ENCODE measurements at regions not wholly inside any gene's neighbourhood (a gene's known extent, or its start where the extent isn't known, plus 50 kb on each side); places are given as distances from the start of the nearest gene placed in this dataset.

- no peak overlapping the region for H3K4me3 Mint-ChIP-seq
- DNase-seq, result no peak
- H3K27me3 Mint-ChIP-seq, result peaks cover 4% of the 10 kb centered on the region
- H3K36me3 Mint-ChIP-seq, result no peaks in the 10 kb centered on the region
- CTCF ChIA-PET, result no interaction called here
- ATAC-seq, result no peak
- no peak overlapping the region for H3K27ac Mint-ChIP-seq
- peaks cover 4% of the 10 kb centered on the region for H3K9me3 Mint-ChIP-seq (ENCODE audit: low read depth)
- H3K4me1 Mint-ChIP-seq, result peaks cover 2% of the 10 kb centered on the region
These were observed 231.5 kb upstream of the SNX7 start for GRCh38 chr1:98429965-98430443.

GRCh38 chr1:98428864-98429263, 232.7 kb upstream of the SNX7 start:
- peaks cover 4% of the 10 kb centered on the region for H3K27me3 Mint-ChIP-seq
- ATAC-seq (no peak), DNase-seq (no peak)
- peaks cover 4% of the 10 kb centered on the region for H3K9me3 Mint-ChIP-seq (ENCODE audit: low read depth)
- peaks cover 2% of the 10 kb centered on the region for H3K4me1 Mint-ChIP-seq
- CTCF ChIA-PET, result no interaction called here
- no peaks in the 10 kb centered on the region for H3K36me3 Mint-ChIP-seq
- H3K27ac Mint-ChIP-seq, result no peak overlapping the region
- H3K4me3 Mint-ChIP-seq, result no peak overlapping the region

GRCh38 chr1:98427664-98428063, 233.9 kb upstream of the SNX7 start:
- H3K9me3 Mint-ChIP-seq (ENCODE audit: low read depth), result peaks cover 4% of the 10 kb centered on the region
- peaks cover 4% of the 10 kb centered on the region for H3K27me3 Mint-ChIP-seq
- no peak overlapping the region for H3K4me3 Mint-ChIP-seq
- ATAC-seq (no peak), DNase-seq (no peak)
- peaks cover 2% of the 10 kb centered on the region for H3K4me1 Mint-ChIP-seq
- no peak overlapping the region for H3K27ac Mint-ChIP-seq
- no peaks in the 10 kb centered on the region for H3K36me3 Mint-ChIP-seq
- CTCF ChIA-PET, result no interaction called here

DNA sequence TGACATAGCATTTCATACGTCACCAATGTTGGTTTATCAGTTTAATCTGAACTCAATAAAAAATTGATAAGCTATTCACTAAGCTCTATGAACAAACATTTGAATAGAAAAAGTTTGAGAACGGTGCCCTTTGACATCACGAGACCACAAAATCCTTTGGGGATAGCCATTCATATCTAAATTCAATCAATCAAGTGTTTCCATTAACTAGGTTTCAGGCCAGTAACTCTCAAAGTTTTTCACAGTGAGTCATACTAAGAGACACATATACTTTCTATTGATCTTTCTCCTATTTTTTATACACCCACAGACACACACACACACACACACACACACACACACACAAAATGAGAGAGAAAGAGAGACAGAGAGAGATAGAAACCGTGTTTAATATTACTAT, 235.4 kb upstream of the SNX7 start:
- H3K4me1 Mint-ChIP-seq, result peaks cover 2% of the 10 kb centered on the region
- H3K4me3 Mint-ChIP-seq, result no peak overlapping the region
- no peak overlapping the region for H3K27ac Mint-ChIP-seq
- DNase-seq (no peak), ATAC-seq (no peak)
- CTCF ChIA-PET, result no interaction called here
- no peaks in the 10 kb centered on the region for H3K27me3 Mint-ChIP-seq
- peaks cover 4% of the 10 kb centered on the region for H3K9me3 Mint-ChIP-seq (ENCODE audit: low read depth)
- no peaks in the 10 kb centered on the region for H3K36me3 Mint-ChIP-seq

DNA sequence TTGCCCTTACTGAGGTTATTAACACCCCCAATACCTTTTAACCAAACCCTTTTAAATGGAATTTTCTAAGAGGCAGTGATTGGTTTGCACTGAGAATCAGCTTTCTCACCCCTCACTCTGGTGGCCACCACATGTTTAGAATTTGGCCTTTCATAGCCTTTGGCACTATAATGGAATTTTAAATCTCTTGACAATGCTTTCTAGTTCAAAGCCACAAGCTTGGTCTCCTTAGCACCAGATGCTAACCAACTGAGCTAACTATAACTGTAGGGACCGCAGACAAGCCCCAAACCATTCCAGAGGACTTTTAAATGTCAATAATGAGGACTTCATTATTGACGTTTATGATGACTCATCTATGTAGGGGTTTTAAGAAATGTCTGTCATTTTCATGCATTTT, 238.7 kb upstream of the SNX7 start:
- H3K4me1 Mint-ChIP-seq, result peaks cover 2% of the 10 kb centered on the region
- CTCF ChIA-PET, result no interaction called here
- H3K4me3 Mint-ChIP-seq, result no peak overlapping the region
- no peaks in the 10 kb centered on the region for H3K36me3 Mint-ChIP-seq
- DNase-seq (no peak), ATAC-seq (no peak)
- no peaks in the 10 kb centered on the region for H3K9me3 Mint-ChIP-seq (ENCODE audit: low read depth)
- H3K27ac Mint-ChIP-seq, result no peak overlapping the region
- H3K27me3 Mint-ChIP-seq, result no peaks in the 10 kb centered on the region

GRCh38 chr1:98421085-98421435, 240.5 kb upstream of the SNX7 start:
- peaks cover 3% of the 10 kb centered on the region for H3K27me3 Mint-ChIP-seq

DNA sequence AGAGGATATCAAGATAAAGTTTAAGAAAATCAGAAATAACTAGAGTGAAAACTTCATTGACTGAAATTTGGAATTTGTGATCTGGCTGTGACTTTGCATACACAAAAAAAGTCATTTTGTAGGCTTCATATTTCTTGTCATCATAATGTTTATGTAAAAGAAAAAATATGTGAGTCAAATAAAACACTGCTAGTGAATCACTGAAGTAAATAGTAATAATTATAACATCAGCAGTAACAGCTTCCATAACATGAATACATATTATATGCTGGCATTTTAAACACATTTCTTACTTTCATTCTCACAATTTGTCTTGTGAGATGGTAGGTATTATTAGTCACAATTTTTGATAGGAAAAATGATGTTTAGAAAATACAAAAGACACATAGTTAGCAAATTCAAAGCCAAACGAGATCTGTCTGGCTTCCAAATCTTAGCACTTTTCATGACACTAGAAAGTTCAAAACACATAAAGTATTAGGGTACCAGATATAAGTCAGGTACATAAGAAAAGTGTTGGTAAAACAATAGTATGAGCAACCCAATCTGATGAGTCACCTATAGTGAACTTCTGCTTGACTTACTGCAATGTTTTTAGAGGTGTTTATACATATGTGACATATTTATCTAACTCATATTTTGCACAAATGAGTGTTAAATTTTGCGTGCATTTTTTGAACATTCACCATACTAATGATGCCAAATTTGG, 241.0 kb upstream of the SNX7 start:
- DNase-seq (no peak), ATAC-seq (no peak)
- Mint-ChIP-seq H3K4me1 (no peaks in the 10 kb centered on the region), H3K27me3 (peaks cover 3% of the 10 kb centered on the region), H3K4me3 (no peak overlapping the region), H3K27ac (no peak overlapping the region), H3K36me3 (no peaks in the 10 kb centered on the region), H3K9me3 (ENCODE audit: low read depth) (no peaks in the 10 kb centered on the region)
- CTCF ChIA-PET, result no interaction called here

More at GRCh38 chr1:98421085-98421435, 240.5 kb upstream of the SNX7 start:
- DNase-seq (no peak), ATAC-seq (no peak)
- H3K4me1 Mint-ChIP-seq, result peaks cover 2% of the 10 kb centered on the region
- H3K9me3 Mint-ChIP-seq (ENCODE audit: low read depth), result no peaks in the 10 kb centered on the region
- H3K36me3 Mint-ChIP-seq, result no peaks in the 10 kb centered on the region
- no peak overlapping the region for H3K27ac Mint-ChIP-seq
- CTCF ChIA-PET, result no interaction called here
- no peak overlapping the region for H3K4me3 Mint-ChIP-seq

DNA sequence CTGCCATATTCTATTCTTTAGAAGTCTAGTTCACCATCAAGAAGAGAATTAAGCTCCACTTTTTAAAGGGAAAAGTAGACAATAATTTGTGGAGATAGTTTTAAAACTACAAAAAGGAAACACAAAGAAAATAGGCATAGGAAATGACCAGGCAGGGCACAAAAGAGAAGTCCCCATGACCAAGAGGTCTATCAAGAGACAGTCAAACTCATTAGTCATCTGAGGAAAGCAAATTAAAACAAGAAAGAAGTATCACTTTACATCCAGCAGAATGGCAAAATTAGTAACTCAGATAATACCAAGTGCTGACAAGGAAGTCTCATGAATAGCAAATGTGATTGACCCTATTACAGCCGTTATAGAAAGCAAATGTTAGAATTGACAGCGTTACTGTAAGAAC, 243.7 kb upstream of the SNX7 start:
- Mint-ChIP-seq H3K27ac (no peak overlapping the region), H3K27me3 (peaks cover 6% of the 10 kb centered on the region), H3K9me3 (ENCODE audit: low read depth) (peaks cover 7% of the 10 kb centered on the region), H3K4me1 (no peaks in the 10 kb centered on the region), H3K36me3 (peaks cover 1% of the 10 kb centered on the region), H3K4me3 (no peak overlapping the region)
- no peak for ATAC-seq
- CTCF ChIA-PET, result no interaction called here
- DNase-seq, result no peak

DNA sequence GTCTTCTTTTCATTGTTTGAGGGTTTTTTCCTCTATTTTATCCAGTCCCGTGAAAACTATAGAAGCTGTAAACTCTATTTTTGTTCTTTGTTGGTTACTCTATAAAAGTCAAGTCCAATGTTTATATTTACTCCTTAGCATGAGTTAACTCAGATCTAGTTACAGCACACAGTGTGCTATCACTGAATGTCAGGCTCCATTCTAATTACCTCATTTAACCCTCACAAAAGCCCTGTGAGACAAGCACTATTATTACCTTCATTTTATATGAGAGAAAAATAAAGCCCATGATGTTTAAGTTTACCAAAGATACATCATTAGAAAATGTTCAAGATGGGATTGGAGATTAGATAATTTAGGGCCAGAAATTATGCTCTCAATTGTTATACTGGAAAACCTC, 251.4 kb upstream of the SNX7 start:
- CTCF ChIA-PET, result no interaction called here
- DNase-seq (no peak), ATAC-seq (no peak)
- H3K27ac Mint-ChIP-seq, result no peak overlapping the region
- H3K36me3 Mint-ChIP-seq, result peaks cover 11% of the 10 kb centered on the region
- H3K4me3 Mint-ChIP-seq, result no peak overlapping the region
- peaks cover 11% of the 10 kb centered on the region for H3K9me3 Mint-ChIP-seq (ENCODE audit: low read depth)
- H3K4me1 Mint-ChIP-seq, result peaks cover 18% of the 10 kb centered on the region
- no peaks in the 10 kb centered on the region for H3K27me3 Mint-ChIP-seq

DNA sequence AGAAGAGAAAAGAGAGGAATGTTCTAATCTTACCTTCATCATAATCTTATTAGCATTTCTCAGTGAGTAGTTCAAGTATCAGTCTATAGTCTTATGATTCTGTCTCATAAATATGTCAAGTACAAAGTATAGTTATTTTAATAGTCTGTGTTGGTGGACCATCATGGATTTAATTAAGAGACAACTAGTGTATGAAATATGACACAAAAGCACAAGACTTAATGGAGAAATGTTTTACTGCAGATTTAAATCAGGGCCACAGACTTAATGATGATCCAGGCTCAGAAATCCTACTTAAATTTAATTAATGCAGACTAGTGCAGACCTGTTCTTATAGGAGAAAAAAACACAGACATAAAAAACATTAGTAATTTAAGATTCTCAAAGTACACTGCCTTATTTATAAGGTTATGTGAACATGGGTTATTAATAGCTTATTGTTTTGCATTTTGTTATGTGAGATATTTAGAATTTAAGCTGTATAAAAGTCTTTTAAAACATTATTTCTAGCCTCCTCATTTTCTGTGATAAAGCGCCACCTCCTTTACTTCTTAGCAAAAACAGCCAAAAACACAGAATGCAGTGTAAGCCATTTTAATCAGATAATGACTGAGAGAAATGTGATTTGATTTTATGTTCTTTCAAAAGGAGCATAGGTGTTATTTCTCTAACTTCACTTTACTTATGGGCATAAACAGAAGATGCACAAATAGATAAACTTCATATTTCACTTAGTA, 255.0 kb upstream of the SNX7 start:
- no peak for DNase-seq
- H3K4me3 Mint-ChIP-seq, result no peak overlapping the region
- H3K4me1 Mint-ChIP-seq, result peaks cover 49% of the 10 kb centered on the region
- no peaks in the 10 kb centered on the region for H3K27me3 Mint-ChIP-seq
- H3K36me3 Mint-ChIP-seq, result peaks cover 13% of the 10 kb centered on the region
- peak overlapping the region; percentile 94 for H3K27ac Mint-ChIP-seq
- no peak for ATAC-seq
- H3K9me3 Mint-ChIP-seq (ENCODE audit: low read depth), result no peaks in the 10 kb centered on the region
- CTCF ChIA-PET, result no interaction called here

DNA sequence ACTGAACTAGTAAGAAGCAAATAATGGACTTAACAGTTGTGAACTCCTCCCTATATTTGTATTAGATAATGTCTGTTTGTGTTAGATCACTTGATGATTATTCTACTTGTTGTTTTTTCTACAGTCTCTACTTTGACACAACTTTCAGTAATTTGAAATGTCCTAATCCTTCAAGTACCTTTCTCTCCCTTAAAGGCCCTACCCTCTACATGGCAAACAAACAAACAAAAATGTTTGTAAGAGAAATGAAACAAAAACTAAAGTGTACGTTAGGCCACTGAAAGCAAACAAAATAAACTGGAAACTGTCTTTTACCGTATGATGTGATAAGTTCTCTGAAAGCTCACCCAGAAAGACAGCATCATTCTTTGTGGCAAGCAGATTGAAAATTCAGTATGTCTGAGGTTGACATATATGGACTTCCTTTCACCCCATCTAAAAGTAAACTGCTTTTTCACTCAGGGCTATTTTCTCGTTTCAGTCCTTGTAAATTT, 255.9 kb upstream of the SNX7 start:
- H3K27me3 Mint-ChIP-seq, result no peaks in the 10 kb centered on the region
- H3K4me3 Mint-ChIP-seq, result peak overlapping the region; percentile 71
- DNase-seq, result no peak
- H3K27ac Mint-ChIP-seq, result peak overlapping the region; percentile 94
- peaks cover 51% of the 10 kb centered on the region for H3K4me1 Mint-ChIP-seq
- CTCF ChIA-PET, result no interaction called here
- H3K9me3 Mint-ChIP-seq (ENCODE audit: low read depth), result no peaks in the 10 kb centered on the region
- peak; percentile 85 for ATAC-seq
- peaks cover 13% of the 10 kb centered on the region for H3K36me3 Mint-ChIP-seq

GRCh38 chr1:98404866-98405265, 256.7 kb upstream of the SNX7 start:
- H3K9me3 Mint-ChIP-seq (ENCODE audit: low read depth), result no peaks in the 10 kb centered on the region
- no peaks in the 10 kb centered on the region for H3K27me3 Mint-ChIP-seq
- CTCF ChIA-PET, result interaction anchor here (1.9 kb wide), 1 partner anchor 12 kb away, joined by 4 read pairs; no protein-coding TSS in a partner anchor
- H3K36me3 Mint-ChIP-seq, result peaks cover 14% of the 10 kb centered on the region
- ATAC-seq (no peak), DNase-seq (no peak)
- peaks cover 54% of the 10 kb centered on the region for H3K4me1 Mint-ChIP-seq
- peak overlapping the region; percentile 40 for H3K4me3 Mint-ChIP-seq
- H3K27ac Mint-ChIP-seq, result peak overlapping the region; percentile 86

DNA sequence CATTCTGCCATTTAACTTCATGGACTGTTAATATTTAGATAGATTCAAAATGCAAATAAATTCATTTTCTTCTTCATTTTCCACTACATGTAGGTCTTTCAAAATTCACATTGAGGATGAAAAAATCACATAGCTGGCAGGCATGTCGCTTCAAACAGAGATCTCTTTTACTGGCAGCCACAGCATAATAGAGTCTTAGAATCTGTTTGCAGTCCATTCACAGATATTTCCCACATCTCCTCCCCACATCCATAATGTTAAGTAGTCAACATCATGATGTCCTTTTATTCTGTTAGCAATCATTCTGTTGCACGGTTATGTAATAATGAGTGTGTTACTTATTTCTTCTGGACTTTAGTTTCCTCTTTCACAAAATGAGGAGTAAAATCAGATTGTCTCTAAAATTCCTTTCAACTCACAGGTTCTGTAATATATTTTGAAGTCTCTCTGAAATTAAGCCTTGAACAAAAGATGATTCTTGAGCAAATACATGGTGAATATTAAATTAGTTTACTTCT, 257.5 kb upstream of the SNX7 start:
- ATAC-seq (no peak), DNase-seq (no peak)
- no peaks in the 10 kb centered on the region for H3K9me3 Mint-ChIP-seq (ENCODE audit: low read depth)
- H3K36me3 Mint-ChIP-seq, result peaks cover 14% of the 10 kb centered on the region
- H3K27ac Mint-ChIP-seq, result peak overlapping the region; percentile 86
- H3K4me1 Mint-ChIP-seq, result peaks cover 57% of the 10 kb centered on the region
- H3K27me3 Mint-ChIP-seq, result no peaks in the 10 kb centered on the region
- H3K4me3 Mint-ChIP-seq, result no peak overlapping the region
- CTCF ChIA-PET, result interaction anchor here (1.2 to 1.9 kb wide), 2 partner anchors 11 to 16 kb away, joined by 3 to 4 read pairs; no protein-coding TSS in a partner anchor

- DNase-seq (no peak), ATAC-seq (peak; percentile 53)
- peaks cover 14% of the 10 kb centered on the region for H3K36me3 Mint-ChIP-seq
- peaks cover 69% of the 10 kb centered on the region for H3K4me1 Mint-ChIP-seq
- H3K9me3 Mint-ChIP-seq (ENCODE audit: low read depth), result no peaks in the 10 kb centered on the region
- CTCF ChIA-PET, result no interaction called here
- no peaks in the 10 kb centered on the region for H3K27me3 Mint-ChIP-seq
- H3K4me3 Mint-ChIP-seq, result peak overlapping the region; percentile 3
- peak overlapping the region; percentile 86 for H3K27ac Mint-ChIP-seq
These were observed 258.7 kb upstream of the SNX7 start for GRCh38 chr1:98402860-98403259.
